H1 (cell line): ENCODE measurements at regions not wholly inside any gene's neighbourhood (a gene's known extent, or its start where the extent isn't known, plus 50 kb on each side); places are given as distances from the start of the nearest gene placed in this dataset.

Experiments
- CTCF ChIA-PET: fragments of 300-600 bp; sonication (Branson Sonifier 250); formaldehyde crosslinking; loops from one replicate; lab custom pipeline; 2021; ENCODE audit not compliant: partially characterized antibody; lab: Charles Lee
- POLR2A ChIA-PET: fragments of 300-600 bp; sonication (Branson Sonifier 250); formaldehyde crosslinking; loops from one replicate; lab custom pipeline; 2021; ENCODE audit warnings: inconsistent platforms; ENCODE audit not compliant: partially characterized antibody; lab: Charles Lee
- DNase-seq, 2 experiments: peaks; one replicate each; pipeline versions ENCODE4 v3.0.0 to v3.0.0-alpha.2; 2010 to 2022; ENCODE audit warnings: low spot score in 2 of 2, low read depth in 1 of 2, mixed read lengths in 1 of 2
- FAIRE-seq: peaks from 2 replicates; lab custom pipeline; 2011; peaks lifted over from hg19 to GRCh38; lab: Jason Lieb, UNC
- H2AFZ ChIP-seq: 2 replicates; pipeline ENCODE4 v1.8.1; 2012; ENCODE audit warnings: low read length, inconsistent platforms
- H2AK5ac ChIP-seq: 2 replicates; pipeline ENCODE4 v1.6.1; 2013; ENCODE audit warnings: low read depth, low read length
- H2BK120ac ChIP-seq: replicated peaks from 2 replicates; pipeline ENCODE3; 2013; ENCODE audit warnings: low read depth, low read length, inconsistent platforms
- H2BK12ac ChIP-seq: 2 replicates; pipeline ENCODE4 v1.6.1; 2013; ENCODE audit warnings: low read depth, low read length
- H2BK15ac ChIP-seq: 2 replicates; pipeline ENCODE4 v1.6.1; 2013; ENCODE audit warnings: low read length
- H2BK20ac ChIP-seq: 2 replicates; pipeline ENCODE4 v1.6.1; 2013; ENCODE audit warnings: low read length
- H2BK5ac ChIP-seq: 2 replicates; pipeline ENCODE4 v1.6.1; 2013; ENCODE audit warnings: low read depth, low read length
- H3K14ac ChIP-seq: 2 replicates; pipeline ENCODE4 v1.6.1; 2013; ENCODE audit warnings: inconsistent platforms; ENCODE audit not compliant: insufficient read length
- H3K18ac ChIP-seq: 2 replicates; pipeline ENCODE4 v1.6.1; 2013; ENCODE audit warnings: low read length; ENCODE audit errors: extremely low read depth
- H3K23ac ChIP-seq: 2 replicates; pipeline ENCODE4 v1.6.1; 2013; ENCODE audit warnings: inconsistent platforms; ENCODE audit not compliant: insufficient read length
- H3K23me2 ChIP-seq: 2 replicates; pipeline ENCODE4 v1.6.1; 2013; ENCODE audit warnings: low read depth, low read length
- H3K27ac ChIP-seq: 2 replicates; pipeline ENCODE4 v1.6.1; 2011; ENCODE audit warnings: low read depth, low read length, inconsistent platforms
- H3K27me3 ChIP-seq, 4 experiments: replicated peaks in 1 of 4; 1 replicate in 1 of 4; 2 replicates in 3 of 4; pipeline versions ENCODE4 v1.6.1 to v1.8.1; 2011 to 2013; ENCODE audit warnings: low read length in 3 of 4, mild to moderate bottlenecking in 3 of 4, inconsistent platforms in 2 of 4, mixed read lengths in 2 of 4, moderate library complexity in 1 of 4; ENCODE audit not compliant: control insufficient read depth in 3 of 4, insufficient read depth in 3 of 4; ENCODE audit errors: extremely low read depth in 1 of 4
- H3K36me3 ChIP-seq, 4 experiments: 2 replicates each; pipeline versions ENCODE4 v1.6.1 to v1.8.1; 2011 to 2013; ENCODE audit warnings: mild to moderate bottlenecking in 4 of 4, low read length in 3 of 4, moderate library complexity in 2 of 4, control low read depth in 1 of 4, inconsistent platforms in 1 of 4; ENCODE audit not compliant: insufficient read depth in 4 of 4, control insufficient read depth in 2 of 4
- H3K4ac ChIP-seq: replicated peaks from 2 replicates; pipeline ENCODE3; 2013; ENCODE audit warnings: low read length, low read depth, mixed read lengths, inconsistent platforms; ENCODE audit not compliant: insufficient read length
- H3K4me1 ChIP-seq, 4 experiments: replicated peaks in 1 of 4; 1 replicate in 1 of 4; 2 replicates in 3 of 4; pipeline versions ENCODE4 v1.6.1 to v1.8.1; 2011 to 2013; ENCODE audit warnings: low read length in 3 of 4, inconsistent platforms in 2 of 4, mixed read lengths in 1 of 4; ENCODE audit not compliant: insufficient read depth in 4 of 4, control insufficient read depth in 3 of 4
- H3K4me2 ChIP-seq, 2 experiments: 2 replicates each; pipeline versions ENCODE4 v1.6.1 to v1.8.1; 2011 to 2013; ENCODE audit warnings: low read depth in 2 of 2, low read length in 2 of 2, control low read depth in 1 of 2, inconsistent platforms in 1 of 2, mild to moderate bottlenecking in 1 of 2; ENCODE audit not compliant: insufficient read depth in 1 of 2
- H3K4me3 ChIP-seq, 4 experiments: fragments of 200-600, 300-600 bp in 1 of 4; sonication (generic), shearing (Covaris generic), sonication (Bioruptor Twin) in 1 of 4; 2 replicates each; pipeline versions ENCODE4 v1.5.1 to v1.8.1; 2011 to 2016; ENCODE audit warnings: low read length in 4 of 4, low read depth in 3 of 4, control low read depth in 2 of 4, inconsistent platforms in 2 of 4, mild to moderate bottlenecking in 2 of 4, mixed read lengths in 1 of 4, moderate library complexity in 1 of 4; ENCODE audit not compliant: insufficient read depth in 2 of 4; ENCODE audit errors: extremely low read depth in 1 of 4
- H3K56ac ChIP-seq: replicated peaks from 2 replicates; pipeline ENCODE3; 2013; ENCODE audit warnings: low read depth, mild to moderate bottlenecking, mixed read lengths, low read length, inconsistent platforms; ENCODE audit not compliant: insufficient read length
- H3K79me1 ChIP-seq: 2 replicates; pipeline ENCODE4 v1.6.1; 2013; ENCODE audit warnings: low read depth, low read length, control low read depth
- H3K79me2 ChIP-seq, 2 experiments: 2 replicates each; pipeline versions ENCODE4 v1.6.1 to v1.8.1; 2012 to 2013; ENCODE audit warnings: low read length in 2 of 2, mild to moderate bottlenecking in 2 of 2, inconsistent platforms in 1 of 2; ENCODE audit not compliant: insufficient read depth in 2 of 2, control insufficient read depth in 1 of 2
- H3K9ac ChIP-seq, 4 experiments: replicated peaks in 1 of 4; 1 replicate in 1 of 4; 2 replicates in 3 of 4; pipeline versions ENCODE4 v1.6.1 to v1.8.1; 2011 to 2013; ENCODE audit warnings: low read depth in 3 of 4, low read length in 3 of 4, control low read depth in 2 of 4, mild to moderate bottlenecking in 2 of 4, moderate library complexity in 2 of 4, inconsistent platforms in 1 of 4; ENCODE audit errors: extremely low read depth in 1 of 4
- H3K9me3 ChIP-seq, 2 experiments: 2 replicates each; pipeline versions ENCODE4 v1.6.1 to v1.8.1; 2012 to 2013; ENCODE audit warnings: mild to moderate bottlenecking in 2 of 2, moderate library complexity in 2 of 2, control low read depth in 1 of 2, inconsistent platforms in 1 of 2, low read depth in 1 of 2, low read length in 1 of 2, mixed read lengths in 1 of 2; ENCODE audit not compliant: insufficient read depth in 2 of 2
- H4K20me1 ChIP-seq, 2 experiments: replicated peaks in 1 of 2; 2 replicates each; pipeline versions ENCODE3 to v1.8.1; 2011 to 2013; ENCODE audit warnings: inconsistent platforms in 2 of 2, low read length in 2 of 2, mild to moderate bottlenecking in 1 of 2; ENCODE audit not compliant: insufficient read depth in 2 of 2, control insufficient read depth in 1 of 2
- H4K5ac ChIP-seq: 2 replicates; pipeline ENCODE4 v1.6.1; 2013; ENCODE audit warnings: low read length, low read depth, mixed read lengths, inconsistent platforms; ENCODE audit not compliant: insufficient read length
- H4K8ac ChIP-seq: 2 replicates; pipeline ENCODE4 v1.8.0; 2013; ENCODE audit warnings: mild to moderate bottlenecking, moderate library complexity, low read length, inconsistent platforms; ENCODE audit not compliant: insufficient read depth; ENCODE audit errors: extremely low read depth
- H4K91ac ChIP-seq: replicated peaks from 2 replicates; pipeline ENCODE3; 2013; ENCODE audit warnings: low read length, mixed read lengths, inconsistent platforms; ENCODE audit not compliant: insufficient read length
- BACH1 ChIP-seq: IDR thresholded peaks from 2 replicates; pipeline ENCODE4 v1.6.1; 2012; ENCODE audit warnings: low read length, improper control_type of control experiment
- CHD2 ChIP-seq: IDR thresholded peaks from 2 replicates; pipeline ENCODE4 v1.6.1; 2012; ENCODE audit warnings: low read length, improper control_type of control experiment
- SIX5 ChIP-seq: IDR thresholded peaks from 2 replicates; pipeline ENCODE4 v1.6.1; 2011; ENCODE audit warnings: mild to moderate bottlenecking, low read depth, low read length
- TCF12 ChIP-seq: IDR thresholded peaks from 2 replicates; pipeline ENCODE4 v1.6.1; 2011; ENCODE audit warnings: low read depth, mild to moderate bottlenecking, low read length
- WGBS, 2 experiments: shearing (Covaris generic) in 1 of 2; methylation state at CpG; one replicate each; pipeline versions ENCODE4 v1.1.6 to v1.1.7; 2013 to 2015; ENCODE audit warnings: low lambda C conversion rate in 2 of 2, mixed read lengths in 2 of 2, inconsistent platforms in 1 of 2, low coverage in 1 of 2, missing lambda C conversion rate in 1 of 2; ENCODE audit not compliant: insufficient replicate concordance in 2 of 2, insufficient coverage in 1 of 2, insufficient read length in 1 of 2; ENCODE audit errors: extremely low coverage in 1 of 2, missing lambda C conversion rate in 1 of 2; 5-methylcytosine and 5-hydroxymethylcytosine counted together

- Histone ChIP-seq H3K36me3 (peaks cover 0 to 34% (median 4%) of the 10 kb centered on the region in 4 experiments; a peak in 5 of 8 replicates), H2BK12ac (no peak overlapping the region), H3K14ac (no peak overlapping the region), H3K4me1 (peaks cover 0 to 6% (median 2%) of the 10 kb centered on the region in 4 experiments; a peak in 2 of 7 replicates), H3K79me1 (no peaks in the 10 kb centered on the region; the same call in 1 of the 2 replicates), H3K56ac (no peak overlapping the region), H2BK15ac (no peak overlapping the region), H3K4me3 (no peak overlapping the region), H2AK5ac (no peak overlapping the region), H3K27me3 (no peaks in the 10 kb centered on the region), H4K5ac (no peak overlapping the region), H2BK5ac (no peak overlapping the region), H3K23me2 (no peaks in the 10 kb centered on the region), H2BK120ac (no peak overlapping the region), H3K9ac (no peak overlapping the region), H4K20me1 (peaks cover 0 to 4% of the 10 kb centered on the region in 2 experiments), H2BK20ac (no peak overlapping the region), H3K23ac (no peak overlapping the region), H3K9me3 (no peaks in the 10 kb centered on the region), H2AFZ (no peak overlapping the region), H3K4me2 (no peak overlapping the region)
- DNase-seq, result no peak
- CTCF ChIA-PET, result no interaction called here
- POLR2A ChIA-PET, result interaction anchor here (1.8 to 5.9 kb wide), 2 partner anchors 7 to 10 kb away, joined by 4 to 42 read pairs; no protein-coding TSS in a partner anchor
- no peak for TF ChIP-seq SIX5
- no peak for TF ChIP-seq CHD2
- no peak for TF ChIP-seq BACH1
- no peak for TF ChIP-seq TCF12
- TF ChIP-seq, all 59 proteins: peak for 0
- H3K4ac ChIP-seq, result no peak overlapping the region
- H4K8ac ChIP-seq, result no peak overlapping the region
- no peak overlapping the region for H3K18ac ChIP-seq
- WGBS, 2 experiments, result 95% methylated on average over 3 of the region's 3 CpGs; no CpG with 5 or more reads in 1 of the 2 experiments
- H3K27ac ChIP-seq, result no peak overlapping the region
- FAIRE-seq, result no peak
- H3K79me2 ChIP-seq, result peaks cover 0 to 6% of the 10 kb centered on the region in 2 experiments; a peak in 1 of 4 replicates
- H4K91ac ChIP-seq, result no peak overlapping the region
These were observed 364.8 kb upstream of the TNC start for GRCh38 chr9:115482747-115483146.
